Endodermal cell (in vitro differentiated cells): ENCODE measurements at regions not wholly inside any gene's neighbourhood (a gene's known extent, or its start where the extent isn't known, plus 50 kb on each side); places are given as distances from the start of the nearest gene placed in this dataset.
"Not testable (repeated sequence)": the region's sequence is repeated elsewhere in the genome, so short reads cannot be mapped to it uniquely, and the experiment has no call there.

ENCODE experiments used
- DNase-seq: peaks from one replicate; pipeline ENCODE4 v3.0.0-alpha.2; 2017
- H3K27ac ChIP-seq: 2 replicates; pipeline ENCODE4 v1.5.1; 2013; ENCODE audit warnings: mild to moderate bottlenecking, low read depth, low read length, moderate library complexity
- H3K27me3 ChIP-seq: 2 replicates; pipeline ENCODE4 v1.6.1; 2013; ENCODE audit warnings: mild to moderate bottlenecking, low read length, moderate library complexity; ENCODE audit not compliant: insufficient read depth, control insufficient read depth, poor library complexity, severe bottlenecking
- H3K36me3 ChIP-seq: 2 replicates; pipeline ENCODE4 v1.7.0; 2013; ENCODE audit warnings: mild to moderate bottlenecking, low read length, moderate library complexity; ENCODE audit not compliant: control insufficient read depth, insufficient read depth
- H3K4me1 ChIP-seq: one replicate; pipeline ENCODE4 v1.7.0; 2013; ENCODE audit warnings: low read length; ENCODE audit not compliant: control insufficient read depth, insufficient read depth
- H3K4me3 ChIP-seq: 2 replicates; pipeline ENCODE4 v1.5.1; 2013; ENCODE audit warnings: mild to moderate bottlenecking, low read length, moderate library complexity
- H3K9ac ChIP-seq: 2 replicates; pipeline ENCODE4 v1.6.1; 2013; ENCODE audit warnings: mild to moderate bottlenecking, low read length, moderate library complexity; ENCODE audit not compliant: poor library complexity, severe bottlenecking; ENCODE audit errors: extremely low read depth
- H3K9me3 ChIP-seq: 2 replicates; pipeline ENCODE4 v1.6.1; 2013; ENCODE audit warnings: mild to moderate bottlenecking, low read length, moderate library complexity; ENCODE audit not compliant: control insufficient read depth
- H3K27ac Mint-ChIP-seq: 2 replicates; pipeline ENCODE4 v1.8.0; 2020; ENCODE audit warnings: mixed read lengths
- H3K27me3 Mint-ChIP-seq: 2 replicates; pipeline ENCODE4 v1.8.0; 2021; ENCODE audit warnings: mild to moderate bottlenecking, mixed read lengths; ENCODE audit not compliant: insufficient read depth
- H3K36me3 Mint-ChIP-seq: 2 replicates; pipeline ENCODE4 v1.8.0; 2020; ENCODE audit warnings: low read depth, mixed read lengths
- H3K4me1 Mint-ChIP-seq: 2 replicates; pipeline ENCODE4 v1.8.0; 2020; ENCODE audit warnings: mixed read lengths
- H3K4me3 Mint-ChIP-seq: 2 replicates; pipeline ENCODE4 v1.8.0; 2020; ENCODE audit warnings: mild to moderate bottlenecking, moderate library complexity, mixed read lengths
- H3K9me3 Mint-ChIP-seq: 2 replicates; pipeline ENCODE4 v1.8.0; 2020; ENCODE audit warnings: mild to moderate bottlenecking, mixed read lengths
- WGBS, 2 experiments: methylation state at CpG; one replicate each; pipeline versions ENCODE4 v1.1.5 to v1.1.7; 2013; ENCODE audit warnings: missing lambda C conversion rate in 2 of 2, mixed read lengths in 1 of 2; ENCODE audit not compliant: insufficient coverage in 1 of 2, insufficient read length in 1 of 2; 5-methylcytosine and 5-hydroxymethylcytosine counted together
- TF ChIP-seq, protein P1 (sequence below): fragments of 200-600 bp; sonication (generic); conservative IDR thresholded peaks from 2 replicates; pipeline ENCODE4 v1.5.0; 2021; ENCODE audit warnings: antibody characterized with exemption, mild to moderate bottlenecking

DNA sequence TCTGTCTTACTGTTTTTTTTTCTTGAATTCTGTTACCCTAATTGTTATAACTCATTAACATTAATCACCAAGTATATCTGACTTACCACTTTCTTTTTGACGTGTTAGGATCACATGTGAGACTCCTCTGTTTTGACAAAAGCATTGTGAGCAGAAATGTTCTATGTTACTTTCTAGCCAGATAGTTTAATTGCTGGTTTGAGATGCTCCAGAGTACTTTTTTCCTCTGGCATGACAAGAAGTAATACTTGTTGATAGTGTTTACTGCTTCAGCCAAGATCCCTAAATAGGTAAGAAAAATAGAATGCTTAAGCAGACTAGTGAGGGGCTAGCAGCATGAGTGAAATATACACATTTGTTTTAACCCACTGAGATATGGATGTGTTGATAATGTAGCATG is 303.9 kb upstream of the PABPC4L start:
- H3K36me3 ChIP-seq, result no peaks in the 10 kb centered on the region
- H3K27me3 ChIP-seq, result no peaks in the 10 kb centered on the region
- no peaks in the 10 kb centered on the region for H3K4me1 ChIP-seq
- 94 to 100% methylated on average over 1 of the region's 1 CpG for WGBS, 2 experiments
- no peak overlapping the region for H3K27ac ChIP-seq
- peaks cover 11% of the 10 kb centered on the region for H3K9me3 ChIP-seq
- Mint-ChIP-seq H3K27me3 (no peaks in the 10 kb centered on the region), H3K9me3 (peaks cover 25% of the 10 kb centered on the region), H3K4me1 (peaks cover 7% of the 10 kb centered on the region), H3K27ac (no peak overlapping the region), H3K4me3 (no peak overlapping the region), H3K36me3 (peaks cover 3% of the 10 kb centered on the region)
- no peak for DNase-seq
- no peak overlapping the region for H3K4me3 ChIP-seq
- TF ChIP-seq, protein P1, sequence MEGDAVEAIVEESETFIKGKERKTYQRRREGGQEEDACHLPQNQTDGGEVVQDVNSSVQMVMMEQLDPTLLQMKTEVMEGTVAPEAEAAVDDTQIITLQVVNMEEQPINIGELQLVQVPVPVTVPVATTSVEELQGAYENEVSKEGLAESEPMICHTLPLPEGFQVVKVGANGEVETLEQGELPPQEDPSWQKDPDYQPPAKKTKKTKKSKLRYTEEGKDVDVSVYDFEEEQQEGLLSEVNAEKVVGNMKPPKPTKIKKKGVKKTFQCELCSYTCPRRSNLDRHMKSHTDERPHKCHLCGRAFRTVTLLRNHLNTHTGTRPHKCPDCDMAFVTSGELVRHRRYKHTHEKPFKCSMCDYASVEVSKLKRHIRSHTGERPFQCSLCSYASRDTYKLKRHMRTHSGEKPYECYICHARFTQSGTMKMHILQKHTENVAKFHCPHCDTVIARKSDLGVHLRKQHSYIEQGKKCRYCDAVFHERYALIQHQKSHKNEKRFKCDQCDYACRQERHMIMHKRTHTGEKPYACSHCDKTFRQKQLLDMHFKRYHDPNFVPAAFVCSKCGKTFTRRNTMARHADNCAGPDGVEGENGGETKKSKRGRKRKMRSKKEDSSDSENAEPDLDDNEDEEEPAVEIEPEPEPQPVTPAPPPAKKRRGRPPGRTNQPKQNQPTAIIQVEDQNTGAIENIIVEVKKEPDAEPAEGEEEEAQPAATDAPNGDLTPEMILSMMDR, result no peak
- H3K9ac ChIP-seq, result no peak overlapping the region

DNA sequence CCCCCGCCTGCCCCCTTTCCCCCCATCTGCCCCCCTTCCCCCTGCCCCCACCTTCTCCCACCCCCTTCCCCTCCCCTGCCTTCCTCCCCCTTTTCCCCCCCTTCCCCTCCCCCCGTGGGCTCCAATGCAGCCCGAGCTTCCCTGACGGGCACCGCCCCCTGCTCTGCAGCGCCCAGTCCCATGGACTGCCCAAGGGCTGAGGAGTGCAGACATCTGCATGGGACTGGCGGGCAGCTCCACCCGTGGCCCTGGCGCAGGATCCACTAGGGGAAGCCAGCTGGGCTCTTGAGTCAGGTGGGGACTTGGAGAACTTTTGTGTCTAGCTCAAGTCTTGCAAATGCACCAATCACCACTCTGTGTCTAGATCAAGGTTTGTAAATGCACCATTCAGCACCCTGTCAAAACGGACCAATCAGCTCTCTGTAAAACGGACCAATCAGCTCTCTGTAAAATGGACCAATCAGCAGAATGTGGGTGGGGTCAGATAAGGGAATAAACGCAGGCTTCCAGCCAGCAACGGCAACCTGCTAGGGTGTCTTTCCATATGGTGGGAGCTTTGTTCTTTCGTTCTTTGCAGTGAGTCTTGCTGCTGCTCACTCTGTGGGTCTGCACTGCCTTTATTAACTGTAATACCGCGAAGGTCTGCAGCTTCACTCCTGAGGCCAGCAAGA is 300.5 kb upstream of the PABPC4L start:
- no peak overlapping the region for H3K4me3 Mint-ChIP-seq
- TF ChIP-seq, protein P1, result no peak
- H3K27ac Mint-ChIP-seq, result no peak overlapping the region
- no peak overlapping the region for H3K9ac ChIP-seq
- peaks cover 22% of the 10 kb centered on the region for H3K9me3 Mint-ChIP-seq
- no peaks in the 10 kb centered on the region for H3K4me1 ChIP-seq
- H3K4me1 Mint-ChIP-seq, result no peaks in the 10 kb centered on the region
- no peaks in the 10 kb centered on the region for H3K36me3 ChIP-seq
- H3K4me3 ChIP-seq, result no peak overlapping the region
- H3K27me3 Mint-ChIP-seq, result no peaks in the 10 kb centered on the region
- no peaks in the 10 kb centered on the region for H3K27me3 ChIP-seq
- peaks cover 9% of the 10 kb centered on the region for H3K9me3 ChIP-seq
- no peaks in the 10 kb centered on the region for H3K36me3 Mint-ChIP-seq
- DNase-seq, result no peak
- H3K27ac ChIP-seq, result no peak overlapping the region
- WGBS, 2 experiments, result 90 to 96% methylated on average over 5 to 15 of the region's 16 CpGs

DNA sequence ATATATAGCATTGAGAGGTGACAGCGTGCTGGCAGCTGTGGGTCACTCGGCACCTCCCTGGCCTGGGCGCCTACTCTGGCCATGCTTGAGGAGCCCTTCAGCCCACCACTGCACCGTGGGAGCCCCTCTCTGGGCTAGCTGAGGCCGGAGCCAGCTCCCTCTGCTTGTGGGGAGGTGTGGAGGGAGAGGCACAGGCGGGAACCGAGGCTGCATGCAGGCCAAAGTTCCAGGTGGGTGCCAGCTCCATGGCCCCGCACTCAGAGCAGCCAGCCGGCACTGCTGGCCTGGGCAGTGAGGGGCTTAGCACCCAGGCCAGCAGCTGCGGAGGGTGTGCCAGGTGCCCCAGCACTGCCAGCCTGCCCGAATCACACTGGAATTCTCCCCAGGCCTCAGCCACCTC is 299.9 kb upstream of the PABPC4L start:
- H3K9ac ChIP-seq, H3K4me1 Mint-ChIP-seq, H3K9me3 ChIP-seq, H3K36me3 ChIP-seq, H3K36me3 Mint-ChIP-seq, H3K27ac ChIP-seq, H3K27me3 ChIP-seq, H3K4me3 ChIP-seq, H3K4me1 ChIP-seq, H3K27ac Mint-ChIP-seq, H3K27me3 Mint-ChIP-seq, DNase-seq, H3K4me3 Mint-ChIP-seq: not testable (repeated sequence)
- H3K9me3 Mint-ChIP-seq, result peaks cover 22% of the 10 kb centered on the region
- WGBS, 2 experiments, result 96 to 100% methylated on average over 1 to 11 of the region's 11 CpGs

DNA sequence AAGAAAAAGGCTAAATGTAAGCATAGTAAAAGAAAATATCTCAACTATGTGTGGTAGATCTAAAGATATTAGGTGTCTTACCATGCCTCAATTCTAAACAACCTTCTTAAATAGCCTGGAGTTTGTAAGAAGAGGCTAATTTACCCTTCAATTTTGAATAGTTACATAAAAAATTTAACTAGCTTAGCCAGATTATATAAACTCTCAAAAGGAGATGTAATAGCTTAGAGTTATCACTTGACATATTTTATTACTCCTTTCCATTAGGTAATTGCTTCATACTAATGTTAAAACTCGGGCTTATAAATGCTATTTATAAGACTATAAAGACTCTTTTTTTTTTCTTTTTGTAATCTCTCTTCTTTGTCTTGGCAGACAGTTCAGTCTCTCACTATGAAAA is 297.5 kb upstream of the PABPC4L start:
- no peak overlapping the region for H3K4me3 ChIP-seq

More for the DNA sequence above, 297.5 kb upstream of the PABPC4L start:
- 88% methylated on average over 1 of the region's 1 CpG; no CpG with 5 or more reads in 1 of the 2 experiments for WGBS, 2 experiments
- Histone ChIP-seq H3K27ac (no peak overlapping the region), H3K27me3 (no peaks in the 10 kb centered on the region), H3K9me3 (peaks cover 9% of the 10 kb centered on the region), H3K9ac (no peak overlapping the region), H3K4me1 (no peaks in the 10 kb centered on the region), H3K36me3 (no peaks in the 10 kb centered on the region)
- H3K36me3 Mint-ChIP-seq, result no peaks in the 10 kb centered on the region
- TF ChIP-seq, protein P1, result no peak
- no peak overlapping the region for H3K4me3 Mint-ChIP-seq
- H3K4me1 Mint-ChIP-seq, result no peaks in the 10 kb centered on the region
- DNase-seq, result no peak
- no peaks in the 10 kb centered on the region for H3K27me3 Mint-ChIP-seq
- H3K27ac Mint-ChIP-seq, result no peak overlapping the region
- H3K9me3 Mint-ChIP-seq, result peaks cover 22% of the 10 kb centered on the region
